H9 (cell line): ENCODE measurements at regions not wholly inside any gene's neighbourhood (a gene's known extent, or its start where the extent isn't known, plus 50 kb on each side); places are given as distances from the start of the nearest gene placed in this dataset.

Experiments
- DNase-seq: peaks from one replicate; pipeline ENCODE4 v3.0.0-alpha.2; 2017
- H2AFZ ChIP-seq: one replicate; pipeline ENCODE4 v1.6.1; 2013; ENCODE audit warnings: mild to moderate bottlenecking, low read length, control low read depth, moderate library complexity
- H2AK5ac ChIP-seq: 2 replicates; pipeline ENCODE4 v1.6.1; 2013; ENCODE audit warnings: low read length, control low read depth, mixed read lengths; ENCODE audit not compliant: insufficient read length
- H2BK120ac ChIP-seq: one replicate; pipeline ENCODE4 v1.6.1; 2013; ENCODE audit warnings: low read depth, mild to moderate bottlenecking, low read length, control low read depth, inconsistent platforms; ENCODE audit not compliant: poor library complexity, severe bottlenecking
- H2BK12ac ChIP-seq: 2 replicates; pipeline ENCODE4 v1.6.1; 2013; ENCODE audit warnings: low read length, control low read depth, mixed read lengths, low read depth; ENCODE audit not compliant: insufficient read length
- H2BK15ac ChIP-seq: 2 replicates; pipeline ENCODE4 v1.6.1; 2013; ENCODE audit warnings: low read depth, low read length, control low read depth
- H2BK20ac ChIP-seq: one replicate; pipeline ENCODE4 v1.6.1; 2013; ENCODE audit warnings: low read depth, mild to moderate bottlenecking, low read length, control low read depth, inconsistent platforms; ENCODE audit not compliant: poor library complexity, severe bottlenecking
- H2BK5ac ChIP-seq: 2 replicates; pipeline ENCODE4 v1.6.1; 2013; ENCODE audit warnings: low read length, control low read depth, mixed read lengths; ENCODE audit not compliant: insufficient read length
- H3K14ac ChIP-seq: 2 replicates; pipeline ENCODE4 v1.6.1; 2013; ENCODE audit warnings: low read length, control low read depth; ENCODE audit not compliant: insufficient read depth
- H3K18ac ChIP-seq: 2 replicates; pipeline ENCODE4 v1.6.1; 2013; ENCODE audit warnings: low read depth, mild to moderate bottlenecking, mixed read lengths, low read length, control low read depth; ENCODE audit not compliant: insufficient read length
- H3K23ac ChIP-seq: 2 replicates; pipeline ENCODE4 v1.6.1; 2013; ENCODE audit warnings: low read length, control low read depth, mixed read lengths, low read depth; ENCODE audit not compliant: insufficient read length
- H3K23me2 ChIP-seq: 2 replicates; pipeline ENCODE4 v1.6.1; 2013; ENCODE audit warnings: low read depth, mild to moderate bottlenecking, mixed read lengths, low read length, control low read depth; ENCODE audit not compliant: insufficient read length, poor library complexity, severe bottlenecking
- H3K27ac ChIP-seq: 2 replicates; pipeline ENCODE4 v1.5.1; 2013; ENCODE audit warnings: low read length, control low read depth, mixed read lengths, low read depth; ENCODE audit not compliant: insufficient read length
- H3K27me3 ChIP-seq: 2 replicates; pipeline ENCODE4 v1.6.1; 2013; ENCODE audit warnings: low read length, control low read depth, inconsistent platforms; ENCODE audit not compliant: insufficient read depth
- H3K4ac ChIP-seq: 2 replicates; pipeline ENCODE4 v1.6.1; 2013; ENCODE audit warnings: low read depth, mild to moderate bottlenecking, control low read depth, inconsistent platforms, low read length, moderate library complexity
- H3K4me1 ChIP-seq: 2 replicates; pipeline ENCODE4 v1.6.1; 2013; ENCODE audit warnings: low read length, control low read depth, inconsistent platforms; ENCODE audit not compliant: insufficient read depth
- H3K4me2 ChIP-seq: 2 replicates; pipeline ENCODE4 v1.6.1; 2013; ENCODE audit warnings: low read length, control low read depth, mixed read lengths; ENCODE audit not compliant: insufficient read length, insufficient read depth
- H3K56ac ChIP-seq: 2 replicates; pipeline ENCODE4 v1.6.1; 2013; ENCODE audit warnings: low read depth, mild to moderate bottlenecking, mixed read lengths, low read length, control low read depth; ENCODE audit not compliant: insufficient read length
- H3K79me1 ChIP-seq: 2 replicates; pipeline ENCODE4 v1.6.1; 2013; ENCODE audit warnings: low read depth, mild to moderate bottlenecking, moderate library complexity, low read length, control low read depth, inconsistent platforms; ENCODE audit not compliant: insufficient read depth, poor library complexity, severe bottlenecking
- H3K79me2 ChIP-seq: 2 replicates; pipeline ENCODE4 v1.6.1; 2013; ENCODE audit warnings: low read length, control low read depth, inconsistent platforms; ENCODE audit not compliant: insufficient read depth
- H3K9ac ChIP-seq: 2 replicates; pipeline ENCODE4 v1.6.1; 2013; ENCODE audit warnings: low read length, control low read depth, mixed read lengths; ENCODE audit not compliant: insufficient read length; ENCODE audit errors: extremely low read depth
- H3K9me3 ChIP-seq: one replicate; pipeline ENCODE4 v1.6.1; 2013; ENCODE audit warnings: low read depth, low read length, inconsistent platforms; ENCODE audit not compliant: control insufficient read depth
- H3T11ph ChIP-seq: one replicate; pipeline ENCODE4 v1.6.1; 2013; ENCODE audit warnings: mild to moderate bottlenecking, low read length, control low read depth, inconsistent platforms
- H4K20me1 ChIP-seq: one replicate; pipeline ENCODE4 v1.6.1; 2013; ENCODE audit not compliant: control insufficient read depth, insufficient read length, insufficient read depth
- H4K5ac ChIP-seq: 2 replicates; pipeline ENCODE4 v1.6.1; 2013; ENCODE audit warnings: low read depth, mild to moderate bottlenecking, mixed read lengths, low read length, control low read depth; ENCODE audit not compliant: insufficient read length
- H4K8ac ChIP-seq: replicated peaks from 2 replicates; pipeline ENCODE4 v1.6.1; 2013; ENCODE audit warnings: low read length, control low read depth, mixed read lengths, low read depth; ENCODE audit not compliant: insufficient read length
- H4K91ac ChIP-seq: 2 replicates; pipeline ENCODE4 v1.6.1; 2013; ENCODE audit warnings: low read depth, mild to moderate bottlenecking, moderate library complexity, mixed read lengths, low read length, control low read depth; ENCODE audit not compliant: insufficient read length
- H3K27ac Mint-ChIP-seq, 3 experiments: 2 replicates in 2 of 3; 3 replicates in 1 of 3; pipeline ENCODE4 v1.8.0; 2020 to 2021; ENCODE audit warnings: mixed read lengths in 3 of 3, mild to moderate bottlenecking in 1 of 3, moderate library complexity in 1 of 3
- H3K27me3 Mint-ChIP-seq: 2 replicates; pipeline ENCODE4 v1.8.0; 2021; ENCODE audit warnings: low read depth, mild to moderate bottlenecking, moderate library complexity, mixed read lengths
- H3K36me3 Mint-ChIP-seq, 3 experiments: 2 replicates in 2 of 3; 3 replicates in 1 of 3; pipeline ENCODE4 v1.8.0; 2020 to 2021; ENCODE audit warnings: low read depth in 3 of 3, mixed read lengths in 3 of 3; ENCODE audit not compliant: insufficient read depth in 1 of 3
- H3K4me1 Mint-ChIP-seq, 2 experiments: 2 replicates each; pipeline ENCODE4 v1.8.0; 2020; ENCODE audit warnings: mixed read lengths in 2 of 2
- H3K4me3 Mint-ChIP-seq, 2 experiments: 2 replicates in 1 of 2; 3 replicates in 1 of 2; pipeline ENCODE4 v1.8.0; 2020 to 2021; ENCODE audit warnings: mild to moderate bottlenecking in 2 of 2, mixed read lengths in 2 of 2, moderate library complexity in 1 of 2
- H3K9me3 Mint-ChIP-seq, 2 experiments: 2 replicates in 1 of 2; 3 replicates in 1 of 2; pipeline ENCODE4 v1.8.0; 2020; ENCODE audit warnings: mild to moderate bottlenecking in 2 of 2, mixed read lengths in 2 of 2, moderate library complexity in 1 of 2
- WGBS: extraction: QIAGEN DNeasy Blood & Tissue Kit; methylation state at CpG from one replicate; pipeline ENCODE4 v1.1.7; 2013; ENCODE audit warnings: missing lambda C conversion rate, low lambda C conversion rate, mixed read lengths; ENCODE audit not compliant: insufficient read length; ENCODE audit errors: extremely low coverage; 5-methylcytosine and 5-hydroxymethylcytosine counted together
- TF ChIP-seq, protein P1 (sequence below): fragments of 200-600 bp; sonication (generic); conservative IDR thresholded peaks from 3 replicates; pipeline ENCODE4 v1.8.0; 2021; ENCODE audit warnings: antibody characterized with exemption, mild to moderate bottlenecking

- H3K9me3 Mint-ChIP-seq: peaks cover 24 to 26% of the 10 kb centered on the region in 2 experiments
- no peak overlapping the region for H3K27ac Mint-ChIP-seq
- Histone ChIP-seq H4K91ac (no peak overlapping the region), H2BK15ac (no peak overlapping the region), H3K9me3 (no peaks in the 10 kb centered on the region), H2AK5ac (no peak overlapping the region), H3K4ac (no peak overlapping the region), H3K4me2 (no peak overlapping the region), H3T11ph (no peak overlapping the region), H3K4me1 (no peaks in the 10 kb centered on the region), H3K23ac (no peak overlapping the region), H3K27me3 (no peaks in the 10 kb centered on the region), H2BK20ac (no peak overlapping the region), H3K18ac (no peak overlapping the region), H2BK12ac (no peak overlapping the region), H2AFZ (no peak overlapping the region), H3K79me2 (no peaks in the 10 kb centered on the region), H3K14ac (no peak overlapping the region), H4K20me1 (no peaks in the 10 kb centered on the region), H2BK5ac (no peak overlapping the region), H3K27ac (no peak overlapping the region), H3K23me2 (no peaks in the 10 kb centered on the region), H2BK120ac (no peak overlapping the region), H4K8ac (no peak overlapping the region), H4K5ac (no peak overlapping the region), H3K56ac (no peak overlapping the region), H3K9ac (no peak overlapping the region), H3K79me1 (no peaks in the 10 kb centered on the region)
- TF ChIP-seq, protein P1, sequence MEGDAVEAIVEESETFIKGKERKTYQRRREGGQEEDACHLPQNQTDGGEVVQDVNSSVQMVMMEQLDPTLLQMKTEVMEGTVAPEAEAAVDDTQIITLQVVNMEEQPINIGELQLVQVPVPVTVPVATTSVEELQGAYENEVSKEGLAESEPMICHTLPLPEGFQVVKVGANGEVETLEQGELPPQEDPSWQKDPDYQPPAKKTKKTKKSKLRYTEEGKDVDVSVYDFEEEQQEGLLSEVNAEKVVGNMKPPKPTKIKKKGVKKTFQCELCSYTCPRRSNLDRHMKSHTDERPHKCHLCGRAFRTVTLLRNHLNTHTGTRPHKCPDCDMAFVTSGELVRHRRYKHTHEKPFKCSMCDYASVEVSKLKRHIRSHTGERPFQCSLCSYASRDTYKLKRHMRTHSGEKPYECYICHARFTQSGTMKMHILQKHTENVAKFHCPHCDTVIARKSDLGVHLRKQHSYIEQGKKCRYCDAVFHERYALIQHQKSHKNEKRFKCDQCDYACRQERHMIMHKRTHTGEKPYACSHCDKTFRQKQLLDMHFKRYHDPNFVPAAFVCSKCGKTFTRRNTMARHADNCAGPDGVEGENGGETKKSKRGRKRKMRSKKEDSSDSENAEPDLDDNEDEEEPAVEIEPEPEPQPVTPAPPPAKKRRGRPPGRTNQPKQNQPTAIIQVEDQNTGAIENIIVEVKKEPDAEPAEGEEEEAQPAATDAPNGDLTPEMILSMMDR: no peak
- peaks cover 3 to 23% (median 12%) of the 10 kb centered on the region in 3 experiments for H3K36me3 Mint-ChIP-seq
- no CpG with 5 or more reads among the region's 3 CpGs for whole genome bisulfite sequencing
- no peaks in the 10 kb centered on the region; the same call in 1 of the 2 replicates for H3K27me3 Mint-ChIP-seq
- no peaks in the 10 kb centered on the region for H3K4me1 Mint-ChIP-seq
- no peak for DNase-seq
- no peak overlapping the region for H3K4me3 Mint-ChIP-seq
These were observed 82.3 kb upstream of the PTGDR start for GRCh38 chr14:52185178-52185577.
